Panc1 (cell line): ENCODE measurements at regions not wholly inside any gene's neighbourhood (a gene's known extent, or its start where the extent isn't known, plus 50 kb on each side); places are given as distances from the start of the nearest gene placed in this dataset.

Experiments
- ATAC-seq: fragments of 200-7000 bp; cut with Tn5 transposase; 2 replicates; pipeline ENCODE4 v1.9.1; 2020; ENCODE audit warnings: mild to moderate bottlenecking, moderate library complexity
- BruUV-seq: library from RNA; stranded (reverse); fragments of 400-500 nt; replicated peaks from 2 replicates; lab custom pipeline; 2021; lab: Mats Ljungman, UMichigan
- CTCF ChIA-PET: fragments of 300-600 bp; sonication (Branson Sonifier 250); formaldehyde crosslinking; loops from one replicate; lab custom pipeline; 2022; ENCODE audit warnings: antibody characterized with exemption; lab: Charles Lee
- POLR2A ChIA-PET: fragments of 300-600 bp; sonication (Branson Sonifier 250); formaldehyde crosslinking; loops from one replicate; lab custom pipeline; 2022; ENCODE audit warnings: antibody characterized with exemption; lab: Charles Lee
- DNase-seq: peaks from one replicate; pipeline ENCODE4 v3.0.0-alpha.2; 2010; ENCODE audit warnings: low read depth, low spot score
- H3K27ac ChIP-seq: 2 replicates; pipeline ENCODE4 v1.5.1; 2011; ENCODE audit warnings: mild to moderate bottlenecking, low read length, inconsistent platforms
- H3K27me3 ChIP-seq: fragments of 200-500 bp; sonication (Bioruptor generic); 2 replicates; pipeline ENCODE4 v1.6.0; 2014; ENCODE audit warnings: low read length, inconsistent platforms; ENCODE audit not compliant: control insufficient read depth, insufficient read depth
- H3K36me3 ChIP-seq: fragments of 200-500 bp; sonication (Bioruptor generic); 2 replicates; pipeline ENCODE4 v1.5.1; 2014; ENCODE audit warnings: inconsistent platforms, mild to moderate bottlenecking, low read length, moderate library complexity; ENCODE audit not compliant: control insufficient read depth, insufficient read depth
- H3K4me1 ChIP-seq: 2 replicates; pipeline ENCODE4 v1.5.1; 2011; ENCODE audit warnings: inconsistent platforms, mild to moderate bottlenecking, low read length, moderate library complexity; ENCODE audit not compliant: control insufficient read depth, insufficient read depth
- H3K4me3 ChIP-seq, 2 experiments: 2 replicates each; pipeline ENCODE4 v1.5.1; 2011 to 2012; ENCODE audit warnings: low read depth in 2 of 2, low read length in 2 of 2, mild to moderate bottlenecking in 2 of 2, inconsistent platforms in 1 of 2, moderate library complexity in 1 of 2
- H3K9me3 ChIP-seq: fragments of 200-500 bp; sonication (Bioruptor generic); 2 replicates; pipeline ENCODE4 v1.5.1; 2014; ENCODE audit warnings: low read depth, mild to moderate bottlenecking, inconsistent platforms, low read length, moderate library complexity; ENCODE audit not compliant: control insufficient read depth, insufficient read depth
- CTCF ChIP-seq: fragments of 450-650 bp; IDR thresholded peaks from 2 replicates; pipeline ENCODE4 v1.5.1; 2017; ENCODE audit warnings: mild to moderate bottlenecking
- POLR2AphosphoS5 ChIP-seq: IDR thresholded peaks from 2 replicates; pipeline ENCODE4 v1.6.1; 2012; ENCODE audit warnings: mild to moderate bottlenecking, low read depth, low read length, moderate library complexity
- SIN3A ChIP-seq: IDR thresholded peaks from 2 replicates; pipeline ENCODE4 v1.6.1; 2012; ENCODE audit warnings: low read depth, mild to moderate bottlenecking, low read length, moderate library complexity, borderline replicate concordance; ENCODE audit not compliant: insufficient read depth
- TCF7L2 ChIP-seq: IDR thresholded peaks from 2 replicates; pipeline ENCODE4 v1.6.1; 2011; ENCODE audit warnings: mild to moderate bottlenecking, low read depth, low read length, inconsistent platforms
- in situ Hi-C: cut with HindIII; loops from 2 replicates; pipeline ENCODE4 v1.10.0; 2016; ENCODE audit warnings: low sequenced_read_pairs, low pct_unique_long_range_greater_than_20kb
- intact Hi-C: fragments of 100-400 bp; cut with micrococcal nuclease; formaldehyde crosslinking; loops from one replicate; pipeline ENCODE4 v1.10.0; 2022; ENCODE audit not compliant: unreplicated experiment
- TF ChIP-seq, protein P1 (sequence below), 2 experiments: IDR thresholded peaks; 2 replicates each; pipeline ENCODE4 v1.6.1; 2011 to 2012; ENCODE audit warnings: low read depth in 2 of 2, control low read depth in 1 of 2, low read length in 1 of 2, mild to moderate bottlenecking in 1 of 2, moderate library complexity in 1 of 2; ENCODE audit not compliant: insufficient read depth in 1 of 2

DNA sequence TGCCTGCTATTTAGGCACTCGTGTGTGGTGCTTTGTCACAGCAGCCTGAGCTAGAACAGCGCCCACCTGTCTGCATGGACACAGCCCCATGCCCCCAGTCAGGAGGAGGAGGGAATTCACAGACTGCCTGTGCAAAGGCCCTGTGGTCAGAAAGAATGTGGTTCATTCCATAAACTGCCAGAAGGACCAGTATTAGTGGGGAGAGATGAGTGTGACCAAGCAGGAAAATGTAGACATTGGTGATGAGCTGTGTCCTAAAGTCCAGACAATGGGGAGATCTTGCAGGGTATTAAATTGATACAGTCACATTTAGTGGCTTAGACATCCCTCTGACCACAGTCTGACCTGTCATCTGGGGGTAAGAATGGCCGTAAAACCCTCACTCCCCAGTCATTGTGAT lies 83.7 kb upstream of the LINC01488 start:
- ATAC-seq: no peak
- no peak for TF ChIP-seq POLR2AphosphoS5
- TF ChIP-seq CTCF: no peak
- no peak for TF ChIP-seq TCF7L2
- no peak for TF ChIP-seq SIN3A
- TF ChIP-seq, protein P1, sequence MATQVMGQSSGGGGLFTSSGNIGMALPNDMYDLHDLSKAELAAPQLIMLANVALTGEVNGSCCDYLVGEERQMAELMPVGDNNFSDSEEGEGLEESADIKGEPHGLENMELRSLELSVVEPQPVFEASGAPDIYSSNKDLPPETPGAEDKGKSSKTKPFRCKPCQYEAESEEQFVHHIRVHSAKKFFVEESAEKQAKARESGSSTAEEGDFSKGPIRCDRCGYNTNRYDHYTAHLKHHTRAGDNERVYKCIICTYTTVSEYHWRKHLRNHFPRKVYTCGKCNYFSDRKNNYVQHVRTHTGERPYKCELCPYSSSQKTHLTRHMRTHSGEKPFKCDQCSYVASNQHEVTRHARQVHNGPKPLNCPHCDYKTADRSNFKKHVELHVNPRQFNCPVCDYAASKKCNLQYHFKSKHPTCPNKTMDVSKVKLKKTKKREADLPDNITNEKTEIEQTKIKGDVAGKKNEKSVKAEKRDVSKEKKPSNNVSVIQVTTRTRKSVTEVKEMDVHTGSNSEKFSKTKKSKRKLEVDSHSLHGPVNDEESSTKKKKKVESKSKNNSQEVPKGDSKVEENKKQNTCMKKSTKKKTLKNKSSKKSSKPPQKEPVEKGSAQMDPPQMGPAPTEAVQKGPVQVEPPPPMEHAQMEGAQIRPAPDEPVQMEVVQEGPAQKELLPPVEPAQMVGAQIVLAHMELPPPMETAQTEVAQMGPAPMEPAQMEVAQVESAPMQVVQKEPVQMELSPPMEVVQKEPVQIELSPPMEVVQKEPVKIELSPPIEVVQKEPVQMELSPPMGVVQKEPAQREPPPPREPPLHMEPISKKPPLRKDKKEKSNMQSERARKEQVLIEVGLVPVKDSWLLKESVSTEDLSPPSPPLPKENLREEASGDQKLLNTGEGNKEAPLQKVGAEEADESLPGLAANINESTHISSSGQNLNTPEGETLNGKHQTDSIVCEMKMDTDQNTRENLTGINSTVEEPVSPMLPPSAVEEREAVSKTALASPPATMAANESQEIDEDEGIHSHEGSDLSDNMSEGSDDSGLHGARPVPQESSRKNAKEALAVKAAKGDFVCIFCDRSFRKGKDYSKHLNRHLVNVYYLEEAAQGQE (IDR thresholded peaks at IDR 0.05; ENCODE audit: insufficient read depth in 1 of 2, low read depth in 2 of 2, low read length in 1 of 2): no peak
- Histone ChIP-seq H3K27ac (no peak overlapping the region), H3K27me3 (no peaks in the 10 kb centered on the region), H3K36me3 (no peaks in the 10 kb centered on the region), H3K4me1 (peaks cover 3% of the 10 kb centered on the region; the same call in 1 of the 2 replicates), H3K9me3 (no peaks in the 10 kb centered on the region; the same call in 1 of the 2 replicates), H3K4me3 (no peak overlapping the region)
- ChIA-PET CTCF (no interaction called here), POLR2A (interaction anchor here (0.6 kb wide), 1 partner anchor 13 kb away, joined by 4 read pairs; no protein-coding TSS in a partner anchor)
- intact Hi-C loops (no loop called here), in situ Hi-C loops (no loop called here)
- DNase-seq: no peak
- no TSS peak for BruUV-seq

- ATAC-seq: no peak
Measured at GRCh38 chr11:69398529-69399492, 82.7 kb upstream of the LINC01488 start.

More at GRCh38 chr11:69398529-69399492, 82.7 kb upstream of the LINC01488 start:
- no TSS peak for BruUV-seq
- TF ChIP-seq TCF7L2: no peak
- TF ChIP-seq SIN3A: no peak
- no peak for TF ChIP-seq POLR2AphosphoS5
- no peak for TF ChIP-seq CTCF
- intact Hi-C loops: no loop called here
- CTCF ChIA-PET: no interaction called here
- no peaks in the 10 kb centered on the region for H3K36me3 ChIP-seq
- H3K27ac ChIP-seq: 0 out of 2 replicates have a peak overlapping the region, but pooled peaks have one; percentile 3
- in situ Hi-C loops: no loop called here
- no peaks in the 10 kb centered on the region; the same call in 1 of the 2 replicates for H3K9me3 ChIP-seq
- H3K4me3 ChIP-seq: no peak overlapping the region
- POLR2A ChIA-PET: no interaction called here
- no peak for DNase-seq
- peaks cover 8% of the 10 kb centered on the region for H3K4me1 ChIP-seq
- H3K27me3 ChIP-seq: no peaks in the 10 kb centered on the region
